Heart left ventricle (tissue), 13 donors: ENCODE measurements at regions not wholly inside any gene's neighbourhood (a gene's known extent, or its start where the extent isn't known, plus 50 kb on each side); places are given as distances from the start of the nearest gene placed in this dataset.

Source experiments
- POLR2A ChIP-seq, 2 donors: fragments of 450-650 bp; IDR thresholded peaks; one replicate each; pipeline ENCODE4 v1.6.1; 2017; ENCODE audit warnings: antibody characterized with exemption in 2 of 2, mild to moderate bottlenecking in 2 of 2, moderate library complexity in 2 of 2
- TF ChIP-seq, protein P1 (sequence below), 12 donors: fragments of 200-600 bp; sonication (generic) in 4 of 12; IDR thresholded peaks; one replicate each; pipeline versions ENCODE4 v1.5.0 to v1.8.0; 2018 to 2022; ENCODE audit warnings: antibody characterized with exemption in 12 of 12, mild to moderate bottlenecking in 5 of 12
- donor health status: ischemic (EF 13 %, LVEDD 7.1; RV severe dilation, severe dysfunction).
- donor health status: DM: no; HTN: yes; CAD: no.
- donor health status: DM: no; HTN: no; CAD: no.
- donor health status: ischemic (EF 25% LVEDD 6.9; RV normal size, moderate dysfunction).
- donor health status: ischemic (EF 25% LVEDD 5.7; RV mildly dilated, moderate dysfunction).
- donor health status: ischemic (EF 35%, LVEDD 5.7; RV mildly dilated, moderate dysfunction).
- donor health status: nonischemic (EF 11% LVEDD 7.7; RV severe dilation, severe dysfunction).
- donor health status: DM: yes; HTN: yes; CAD: no.
- donor health status: PGD.
- donor health status: ischemic (EF 29% LVEDD 5.4; RV normal size, mild dysfunction).
- donor health status: nonischemic (EF 23%, LVEDD 6.1; RV moderate dilation, normal function).

DNA sequence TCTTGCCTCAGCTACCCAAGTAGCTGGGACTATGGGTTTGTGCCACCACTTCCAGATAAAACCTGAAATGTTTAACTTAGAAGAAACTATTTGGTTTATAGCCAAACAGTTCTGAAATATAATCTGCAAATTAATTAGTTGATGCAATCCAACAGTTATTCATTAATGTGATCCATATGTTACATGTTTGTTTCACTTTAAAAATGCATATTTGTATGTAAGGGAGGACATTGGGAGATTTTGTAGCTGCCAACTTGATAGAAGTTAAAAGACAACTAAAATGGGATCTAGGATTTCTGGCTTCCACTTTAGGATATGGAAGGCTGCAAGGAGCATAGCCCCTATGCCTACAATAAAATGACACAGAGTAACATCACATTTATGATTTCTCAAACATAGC lies 532.5 kb upstream of the SLC10A2 start:
- TF ChIP-seq, protein P1, sequence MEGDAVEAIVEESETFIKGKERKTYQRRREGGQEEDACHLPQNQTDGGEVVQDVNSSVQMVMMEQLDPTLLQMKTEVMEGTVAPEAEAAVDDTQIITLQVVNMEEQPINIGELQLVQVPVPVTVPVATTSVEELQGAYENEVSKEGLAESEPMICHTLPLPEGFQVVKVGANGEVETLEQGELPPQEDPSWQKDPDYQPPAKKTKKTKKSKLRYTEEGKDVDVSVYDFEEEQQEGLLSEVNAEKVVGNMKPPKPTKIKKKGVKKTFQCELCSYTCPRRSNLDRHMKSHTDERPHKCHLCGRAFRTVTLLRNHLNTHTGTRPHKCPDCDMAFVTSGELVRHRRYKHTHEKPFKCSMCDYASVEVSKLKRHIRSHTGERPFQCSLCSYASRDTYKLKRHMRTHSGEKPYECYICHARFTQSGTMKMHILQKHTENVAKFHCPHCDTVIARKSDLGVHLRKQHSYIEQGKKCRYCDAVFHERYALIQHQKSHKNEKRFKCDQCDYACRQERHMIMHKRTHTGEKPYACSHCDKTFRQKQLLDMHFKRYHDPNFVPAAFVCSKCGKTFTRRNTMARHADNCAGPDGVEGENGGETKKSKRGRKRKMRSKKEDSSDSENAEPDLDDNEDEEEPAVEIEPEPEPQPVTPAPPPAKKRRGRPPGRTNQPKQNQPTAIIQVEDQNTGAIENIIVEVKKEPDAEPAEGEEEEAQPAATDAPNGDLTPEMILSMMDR (IDR thresholded peaks at IDR 0.05) = no peak
- no peak for TF ChIP-seq POLR2A (IDR thresholded peaks at IDR 0.05)
